ENCODE measurements at regions not wholly inside any gene's neighbourhood (a gene's known extent, or its start where the extent isn't known, plus 50 kb on each side); places are given as distances from the start of the nearest gene placed in this dataset.

- peak; percentile 55 for TF ChIP-seq CTCF (conservative IDR thresholded peaks at IDR 0.05; ENCODE audit: low read depth, low read length)
- H3K4me3 ChIP-seq (ENCODE audit: low read depth, low read length), result no peak overlapping the region
- no peak for DNase-seq (ENCODE audit: low read depth)
These were observed 113.7 kb upstream of the GGTLC1 start for GRCh38 chr20:24102290-24102689.

GRCh38 chr20:24100370-24101011, 111.9 kb upstream of the GGTLC1 start:
- TF ChIP-seq CTCF (conservative IDR thresholded peaks at IDR 0.05; ENCODE audit: low read depth, low read length), result peak; percentile 87
- DNase-seq (ENCODE audit: low read depth), result peak; percentile 27
- no peak overlapping the region for H3K4me3 ChIP-seq (ENCODE audit: low read depth, low read length)

- TF ChIP-seq CTCF (conservative IDR thresholded peaks at IDR 0.05; ENCODE audit: low read depth, low read length), result no peak
- no peak overlapping the region for H3K4me3 ChIP-seq (ENCODE audit: low read depth, low read length)
- no peak for DNase-seq (ENCODE audit: low read depth)
These were observed 110.3 kb upstream of the GGTLC1 start for GRCh38 chr20:24098886-24099285.

- no peak for DNase-seq (ENCODE audit: low read depth)
- no peak overlapping the region for H3K4me3 ChIP-seq (ENCODE audit: low read depth, low read length)
- no peak for TF ChIP-seq CTCF (conservative IDR thresholded peaks at IDR 0.05; ENCODE audit: low read depth, low read length)
These were observed 109.1 kb upstream of the GGTLC1 start for GRCh38 chr20:24097506-24098245.

- no peak for TF ChIP-seq CTCF (conservative IDR thresholded peaks at IDR 0.05; ENCODE audit: low read depth, low read length)
- H3K4me3 ChIP-seq (ENCODE audit: low read depth, low read length), result no peak overlapping the region
- no peak for DNase-seq (ENCODE audit: low read depth)
These were observed 108.4 kb upstream of the GGTLC1 start for GRCh38 chr20:24096864-24097450.

- TF ChIP-seq CTCF (conservative IDR thresholded peaks at IDR 0.05; ENCODE audit: low read depth, low read length), result no peak
- DNase-seq (ENCODE audit: low read depth), result no peak
- H3K4me3 ChIP-seq (ENCODE audit: low read depth, low read length), result no peak overlapping the region
These were observed 107.7 kb upstream of the GGTLC1 start for GRCh38 chr20:24096264-24096663.

All from epithelial cell of proximal tubule (primary cell).